GM11168 (cell line): ENCODE measurements at regions not wholly inside any gene's neighbourhood (a gene's known extent, or its start where the extent isn't known, plus 50 kb on each side); places are given as distances from the start of the nearest gene placed in this dataset.
"Not testable (repeated sequence)": the region's sequence is repeated elsewhere in the genome, so short reads cannot be mapped to it uniquely, and the experiment has no call there.

ENCODE experiments used
- in situ Hi-C: fragments of 300-500 bp; cut with MboI; formaldehyde crosslinking; loops from one replicate; pipeline ENCODE4 v1.12.0; 2022; ENCODE audit warnings: low sequenced_read_pairs; ENCODE audit not compliant: unreplicated experiment

GRCh38 chrX:114272096-114272686 lies 311.7 kb upstream of the HTR2C start:
- in situ Hi-C loops = loop anchor here (10.0 kb wide), 1 partner anchor 73 kb away; no protein-coding TSS in a partner anchor

- in situ Hi-C loops = loop anchor here (10.0 kb wide), 1 partner anchor 74 kb away; no protein-coding TSS in a partner anchor
Observed at GRCh38 chrX:114270371-114270770, 313.5 kb upstream of the HTR2C start.

- in situ Hi-C loops = no loop called here
Observed at GRCh38 chrX:114268643-114269042, 315.2 kb upstream of the HTR2C start.

GRCh38 chrX:114267142-114267541 lies 316.7 kb upstream of the HTR2C start:
- in situ Hi-C loops = no loop called here

- in situ Hi-C loops = no loop called here
Observed at GRCh38 chrX:114252186-114252585, 331.7 kb upstream of the HTR2C start.

- in situ Hi-C loops = no loop called here
Observed at GRCh38 chrX:114251575-114251974, 332.3 kb upstream of the HTR2C start.

- in situ Hi-C loops = no loop called here
Observed at GRCh38 chrX:114221445-114221844, 362.4 kb upstream of the HTR2C start.

GRCh38 chrX:114210879-114211278 lies 373.0 kb upstream of the HTR2C start:
- in situ Hi-C loops = no loop called here

- in situ Hi-C loops = no loop called here
Observed at GRCh38 chrX:114201622-114202021, 382.3 kb upstream of the HTR2C start.

GRCh38 chrX:114181195-114181594 lies 402.7 kb upstream of the HTR2C start:
- in situ Hi-C loops = no loop called here

GRCh38 chrX:114178126-114178525 lies 405.8 kb upstream of the HTR2C start:
- in situ Hi-C loops = no loop called here

GRCh38 chrX:114167276-114167675 lies 416.6 kb upstream of the HTR2C start:
- in situ Hi-C loops = not testable (repeated sequence)

GRCh38 chrX:114166601-114167000 lies 417.3 kb upstream of the HTR2C start:
- in situ Hi-C loops = no loop called here

GRCh38 chrX:114165537-114165936 lies 418.3 kb upstream of the HTR2C start:
- in situ Hi-C loops = no loop called here

GRCh38 chrX:114162068-114162735 lies 421.7 kb upstream of the HTR2C start:
- in situ Hi-C loops = no loop called here

GRCh38 chrX:114152801-114153200 lies 431.1 kb upstream of the HTR2C start:
- in situ Hi-C loops = no loop called here

GRCh38 chrX:114152130-114152529 lies 431.8 kb upstream of the HTR2C start:
- in situ Hi-C loops = no loop called here

- in situ Hi-C loops = no loop called here
Observed at GRCh38 chrX:114134465-114134864, 449.4 kb upstream of the HTR2C start.

GRCh38 chrX:114127411-114128025 lies 456.4 kb upstream of the HTR2C start:
- in situ Hi-C loops = no loop called here

- in situ Hi-C loops = no loop called here
Observed at GRCh38 chrX:114127005-114127404, 456.9 kb upstream of the HTR2C start.

- in situ Hi-C loops = no loop called here
Observed at GRCh38 chrX:114101081-114101480, 482.8 kb upstream of the HTR2C start.

- in situ Hi-C loops = no loop called here
Observed at GRCh38 chrX:114097866-114098265, 486.0 kb upstream of the HTR2C start.
